ENCODE measurements at regions not wholly inside any gene's neighbourhood (a gene's known extent, or its start where the extent isn't known, plus 50 kb on each side); places are given as distances from the start of the nearest gene placed in this dataset.

DNA sequence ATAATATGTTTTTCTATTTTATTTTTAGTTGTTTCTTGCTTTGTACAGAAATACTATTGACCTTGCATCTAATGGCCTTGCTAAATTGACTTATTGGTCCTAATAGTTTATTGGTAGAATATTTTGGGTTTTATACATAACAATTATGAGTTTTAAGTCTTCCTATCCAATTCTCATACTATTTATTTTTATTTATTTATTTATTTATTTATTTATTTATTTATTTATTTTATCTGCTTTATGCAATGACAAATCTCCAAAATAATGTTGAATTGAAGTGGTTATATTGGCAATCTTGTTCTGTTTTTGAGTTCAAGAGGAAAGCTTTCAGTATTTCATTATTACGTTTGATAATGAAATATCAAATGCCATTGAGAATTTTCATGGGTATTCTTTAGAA, 488.3 kb downstream of the CDH2 start:
- no peak for DNase-seq
- Histone ChIP-seq H3K9me3 (peaks cover 3 to 5% of the 10 kb centered on the region in 2 donors), H3K27me3 (no peaks in the 10 kb centered on the region), H3K27ac (no peak overlapping the region), H3K36me3 (no peaks in the 10 kb centered on the region), H3K4me1 (no peaks in the 10 kb centered on the region), H3K4me3 (no peak overlapping the region)
- 78 to 80% methylated on average over 1 of the region's 1 CpG for WGBS, 2 donors (ENCODE audit: low coverage in 1 of 2)
- TF ChIP-seq POLR2AphosphoS5 (IDR thresholded peaks at IDR 0.05), result no peak
- TF ChIP-seq, protein P1, sequence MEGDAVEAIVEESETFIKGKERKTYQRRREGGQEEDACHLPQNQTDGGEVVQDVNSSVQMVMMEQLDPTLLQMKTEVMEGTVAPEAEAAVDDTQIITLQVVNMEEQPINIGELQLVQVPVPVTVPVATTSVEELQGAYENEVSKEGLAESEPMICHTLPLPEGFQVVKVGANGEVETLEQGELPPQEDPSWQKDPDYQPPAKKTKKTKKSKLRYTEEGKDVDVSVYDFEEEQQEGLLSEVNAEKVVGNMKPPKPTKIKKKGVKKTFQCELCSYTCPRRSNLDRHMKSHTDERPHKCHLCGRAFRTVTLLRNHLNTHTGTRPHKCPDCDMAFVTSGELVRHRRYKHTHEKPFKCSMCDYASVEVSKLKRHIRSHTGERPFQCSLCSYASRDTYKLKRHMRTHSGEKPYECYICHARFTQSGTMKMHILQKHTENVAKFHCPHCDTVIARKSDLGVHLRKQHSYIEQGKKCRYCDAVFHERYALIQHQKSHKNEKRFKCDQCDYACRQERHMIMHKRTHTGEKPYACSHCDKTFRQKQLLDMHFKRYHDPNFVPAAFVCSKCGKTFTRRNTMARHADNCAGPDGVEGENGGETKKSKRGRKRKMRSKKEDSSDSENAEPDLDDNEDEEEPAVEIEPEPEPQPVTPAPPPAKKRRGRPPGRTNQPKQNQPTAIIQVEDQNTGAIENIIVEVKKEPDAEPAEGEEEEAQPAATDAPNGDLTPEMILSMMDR (IDR thresholded peaks at IDR 0.05), result no peak
- no peak for TF ChIP-seq EP300 (IDR thresholded peaks at IDR 0.05; ENCODE audit: low read depth)
- no peak for TF ChIP-seq POLR2A (IDR thresholded peaks at IDR 0.05)
- intact Hi-C loops (cut with DNase I; ENCODE audit: low total_unique reads) (no loop called here), in situ Hi-C loops (cut with MboI; ENCODE audit: low pct_ligation_motif_present in 1 of 4, low pct_unique_long_range_greater_than_20kb in 1 of 4, low sequenced_read_pairs in 3 of 4) (no loop called here)

DNA sequence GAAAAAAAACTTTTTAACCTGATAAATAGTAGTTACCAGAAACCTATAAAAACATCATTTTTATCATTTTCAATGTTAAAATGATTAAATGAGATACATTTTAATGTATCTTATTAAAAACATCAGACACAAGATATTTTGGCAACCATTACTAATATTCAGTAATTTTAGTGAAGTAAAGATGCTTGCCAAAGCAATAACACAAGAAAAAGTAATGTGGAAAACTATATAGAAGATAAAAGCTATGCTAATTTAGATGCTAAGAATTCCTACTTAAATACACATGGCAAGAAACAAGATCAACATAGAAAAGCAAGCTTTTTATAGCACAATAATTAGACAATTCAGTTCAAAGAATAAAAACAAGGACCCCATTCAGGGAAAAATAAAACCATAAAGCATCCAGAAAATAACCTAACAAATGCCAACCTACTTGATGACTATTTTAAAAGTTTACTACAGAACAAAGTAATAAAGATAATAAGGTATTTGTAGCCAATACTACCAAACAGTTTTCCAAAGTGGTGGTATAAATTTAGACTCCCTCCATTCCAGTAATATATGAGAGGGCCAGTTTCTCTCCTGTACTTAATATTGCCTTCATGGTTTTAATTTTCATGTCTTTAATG, 489.5 kb downstream of the CDH2 start:
- no peaks in the 10 kb centered on the region for H3K27me3 ChIP-seq
- no peak overlapping the region for H3K4me3 ChIP-seq
- intact Hi-C loops (cut with DNase I; ENCODE audit: low total_unique reads) (no loop called here), in situ Hi-C loops (cut with MboI; ENCODE audit: low pct_ligation_motif_present in 1 of 4, low pct_unique_long_range_greater_than_20kb in 1 of 4, low sequenced_read_pairs in 3 of 4) (no loop called here)
- no peak for DNase-seq
- H3K9me3 ChIP-seq, result peaks cover 3 to 5% of the 10 kb centered on the region in 2 donors
- H3K27ac ChIP-seq, result no peak overlapping the region
- H3K4me1 ChIP-seq, result no peaks in the 10 kb centered on the region
- H3K36me3 ChIP-seq, result no peaks in the 10 kb centered on the region
- TF ChIP-seq EP300 (IDR thresholded peaks at IDR 0.05; ENCODE audit: low read depth) (no peak), POLR2AphosphoS5 (IDR thresholded peaks at IDR 0.05) (no peak), POLR2A (IDR thresholded peaks at IDR 0.05) (no peak)
- TF ChIP-seq, protein P1 (IDR thresholded peaks at IDR 0.05), result no peak

DNA sequence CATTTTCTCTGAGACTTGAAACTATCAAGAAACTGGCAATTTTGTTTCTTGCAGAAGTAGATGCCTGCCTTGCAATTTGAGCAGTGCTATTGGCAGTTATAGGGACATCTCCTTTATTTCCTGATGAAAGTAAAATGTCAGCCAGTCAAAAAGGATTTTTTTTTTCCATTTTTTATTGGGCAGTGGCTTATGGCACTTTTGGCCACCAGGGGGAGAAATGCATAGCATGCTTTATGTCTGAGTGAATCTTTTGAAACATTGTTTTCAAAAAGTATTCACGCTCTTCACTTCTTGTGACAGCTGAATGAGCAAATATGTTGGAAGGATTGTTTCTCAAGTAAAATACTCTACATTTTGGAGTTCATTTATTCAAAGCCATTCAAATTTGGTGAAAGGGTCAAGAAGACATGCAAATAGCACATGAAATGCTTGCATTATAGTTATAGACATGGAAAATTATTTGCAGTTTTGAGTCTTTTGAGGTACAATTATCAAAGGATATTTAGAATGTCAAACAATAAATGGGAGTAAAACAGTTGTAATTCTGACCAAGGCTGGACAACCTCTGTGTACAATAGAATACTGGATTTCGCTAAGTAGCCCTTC, 491.0 kb downstream of the CDH2 start:
- WGBS, 2 donors (ENCODE audit: low coverage in 1 of 2), result 65 to 75% methylated on average over 2 of the region's 2 CpGs
- Histone ChIP-seq H3K9me3 (peaks cover 3 to 5% of the 10 kb centered on the region in 2 donors), H3K4me1 (no peaks in the 10 kb centered on the region), H3K27me3 (no peaks in the 10 kb centered on the region), H3K4me3 (no peak overlapping the region), H3K27ac (no peak overlapping the region), H3K36me3 (no peaks in the 10 kb centered on the region)
- no peak for DNase-seq
- TF ChIP-seq, protein P1 (IDR thresholded peaks at IDR 0.05), result peak; percentile 40 to 60 (median 50)
- TF ChIP-seq POLR2AphosphoS5 (IDR thresholded peaks at IDR 0.05), result no peak
- intact Hi-C loops (cut with DNase I; ENCODE audit: low total_unique reads) (no loop called here), in situ Hi-C loops (cut with MboI; ENCODE audit: low pct_ligation_motif_present in 1 of 4, low pct_unique_long_range_greater_than_20kb in 1 of 4, low sequenced_read_pairs in 3 of 4) (no loop called here)

DNA sequence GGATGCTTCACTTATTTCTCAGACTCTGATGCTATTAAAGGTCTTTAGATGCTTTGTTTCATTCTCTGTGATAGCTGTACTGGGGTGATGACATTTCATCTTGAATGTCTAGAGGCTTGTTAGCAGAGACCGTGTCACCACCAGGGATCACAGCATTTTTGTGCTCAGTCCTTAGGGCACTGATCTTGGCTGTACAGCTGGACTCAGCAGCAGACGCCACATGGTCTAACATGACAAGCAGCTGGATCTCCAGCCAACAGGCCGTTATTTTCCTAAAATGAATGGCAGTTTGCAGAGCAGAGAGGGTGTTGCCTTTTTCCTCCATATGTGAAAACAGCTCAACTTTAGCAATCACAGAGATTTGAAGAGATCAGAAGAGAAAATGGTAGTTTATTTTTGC, 491.8 kb downstream of the CDH2 start:
- no peaks in the 10 kb centered on the region for H3K27me3 ChIP-seq
- no peaks in the 10 kb centered on the region for H3K36me3 ChIP-seq
- TF ChIP-seq, protein P1 (IDR thresholded peaks at IDR 0.05), result no peak
- TF ChIP-seq POLR2AphosphoS5 (IDR thresholded peaks at IDR 0.05) (no peak), POLR2A (IDR thresholded peaks at IDR 0.05) (no peak)
- H3K9me3 ChIP-seq, result peaks cover 3 to 5% of the 10 kb centered on the region in 2 donors
- intact Hi-C loops (cut with DNase I; ENCODE audit: low total_unique reads) (no loop called here), in situ Hi-C loops (cut with MboI; ENCODE audit: low pct_ligation_motif_present in 1 of 4, low pct_unique_long_range_greater_than_20kb in 1 of 4, low sequenced_read_pairs in 3 of 4) (no loop called here)
- no peak overlapping the region for H3K27ac ChIP-seq
- WGBS, 2 donors (ENCODE audit: low coverage in 1 of 2), result 50 to 67% methylated on average over 1 to 3 of the region's 3 CpGs
- no peaks in the 10 kb centered on the region for H3K4me1 ChIP-seq
- H3K4me3 ChIP-seq, result no peak overlapping the region
- no peak for DNase-seq
